GM23338 (cell line): ENCODE measurements at regions not wholly inside any gene's neighbourhood (a gene's known extent, or its start where the extent isn't known, plus 50 kb on each side); places are given as distances from the start of the nearest gene placed in this dataset.

Experiments used
- CREB1 ChIP-seq: fragments of 250-450 bp; sonication (Bioruptor Pico); IDR thresholded peaks from 2 replicates; pipeline ENCODE4 v1.5.0; 2020; ENCODE audit warnings: low read depth, mild to moderate bottlenecking, moderate library complexity
- EZH2 ChIP-seq: fragments of 200-600 bp; sonication (generic); IDR thresholded peaks from one replicate; pipeline ENCODE4 v1.8.0; 2017; ENCODE audit warnings: antibody characterized with exemption, mild to moderate bottlenecking, low read depth; ENCODE audit not compliant: unreplicated experiment
- EZH2phosphoT487 ChIP-seq: fragments of 200-600 bp; sonication (generic); IDR thresholded peaks from one replicate; pipeline ENCODE4 v1.8.1; 2018; ENCODE audit warnings: antibody characterized with exemption; ENCODE audit not compliant: unreplicated experiment
- NANOG ChIP-seq: IDR thresholded peaks from 2 replicates; pipeline ENCODE4 v1.6.1; 2016; ENCODE audit warnings: antibody characterized with exemption, borderline replicate concordance
- STAT1 ChIP-seq: IDR thresholded peaks from one replicate; pipeline ENCODE4 v1.6.1; 2016; ENCODE audit warnings: antibody characterized with exemption; ENCODE audit not compliant: unreplicated experiment
- ZNF331 ChIP-seq: fragments of 250-450 bp; sonication (Bioruptor Pico); IDR thresholded peaks from 2 replicates; pipeline ENCODE4 v1.5.0; 2020; ENCODE audit warnings: low read depth, mild to moderate bottlenecking, moderate library complexity
- TF ChIP-seq, protein P1 (sequence below): fragments of 250-450 bp; sonication (Bioruptor Pico); IDR thresholded peaks from 2 replicates; pipeline ENCODE4 v1.5.0; 2020; ENCODE audit warnings: mild to moderate bottlenecking, moderate library complexity
- TF ChIP-seq, protein P2 (sequence below): IDR thresholded peaks from 2 replicates; pipeline ENCODE4 v1.6.1; 2016; ENCODE audit warnings: antibody characterized with exemption
- TF ChIP-seq, protein P3 (sequence below), 2 experiments: fragments of 200-600 bp in 1 of 2; sonication (generic) in 1 of 2; conservative IDR thresholded peaks; 2 replicates each; pipeline versions ENCODE4 v1.5.1 to v1.6.1; 2016 to 2017; ENCODE audit warnings: antibody characterized with exemption in 2 of 2, low read depth in 2 of 2, mild to moderate bottlenecking in 2 of 2, moderate library complexity in 1 of 2

DNA sequence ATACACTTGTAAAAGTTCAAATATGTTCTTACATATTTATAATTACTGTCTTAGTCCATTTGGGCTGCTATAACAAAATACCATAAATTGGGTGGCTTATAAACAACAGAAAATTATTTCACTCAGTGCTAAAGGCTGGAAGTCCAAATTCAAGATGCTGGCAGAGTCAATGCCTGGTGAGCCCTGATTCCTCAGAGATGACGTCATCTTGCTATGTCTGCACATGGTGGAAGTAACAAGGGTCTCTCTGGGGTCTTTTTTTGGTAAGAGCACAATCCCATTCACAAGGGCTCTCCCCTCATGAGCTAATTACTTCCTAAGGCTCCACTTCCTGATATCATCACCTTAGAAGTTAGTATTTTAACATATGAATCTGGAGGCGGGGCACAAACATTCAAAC, 108.0 kb upstream of the DUSP10 start (continued):
- TF ChIP-seq, protein P1, sequence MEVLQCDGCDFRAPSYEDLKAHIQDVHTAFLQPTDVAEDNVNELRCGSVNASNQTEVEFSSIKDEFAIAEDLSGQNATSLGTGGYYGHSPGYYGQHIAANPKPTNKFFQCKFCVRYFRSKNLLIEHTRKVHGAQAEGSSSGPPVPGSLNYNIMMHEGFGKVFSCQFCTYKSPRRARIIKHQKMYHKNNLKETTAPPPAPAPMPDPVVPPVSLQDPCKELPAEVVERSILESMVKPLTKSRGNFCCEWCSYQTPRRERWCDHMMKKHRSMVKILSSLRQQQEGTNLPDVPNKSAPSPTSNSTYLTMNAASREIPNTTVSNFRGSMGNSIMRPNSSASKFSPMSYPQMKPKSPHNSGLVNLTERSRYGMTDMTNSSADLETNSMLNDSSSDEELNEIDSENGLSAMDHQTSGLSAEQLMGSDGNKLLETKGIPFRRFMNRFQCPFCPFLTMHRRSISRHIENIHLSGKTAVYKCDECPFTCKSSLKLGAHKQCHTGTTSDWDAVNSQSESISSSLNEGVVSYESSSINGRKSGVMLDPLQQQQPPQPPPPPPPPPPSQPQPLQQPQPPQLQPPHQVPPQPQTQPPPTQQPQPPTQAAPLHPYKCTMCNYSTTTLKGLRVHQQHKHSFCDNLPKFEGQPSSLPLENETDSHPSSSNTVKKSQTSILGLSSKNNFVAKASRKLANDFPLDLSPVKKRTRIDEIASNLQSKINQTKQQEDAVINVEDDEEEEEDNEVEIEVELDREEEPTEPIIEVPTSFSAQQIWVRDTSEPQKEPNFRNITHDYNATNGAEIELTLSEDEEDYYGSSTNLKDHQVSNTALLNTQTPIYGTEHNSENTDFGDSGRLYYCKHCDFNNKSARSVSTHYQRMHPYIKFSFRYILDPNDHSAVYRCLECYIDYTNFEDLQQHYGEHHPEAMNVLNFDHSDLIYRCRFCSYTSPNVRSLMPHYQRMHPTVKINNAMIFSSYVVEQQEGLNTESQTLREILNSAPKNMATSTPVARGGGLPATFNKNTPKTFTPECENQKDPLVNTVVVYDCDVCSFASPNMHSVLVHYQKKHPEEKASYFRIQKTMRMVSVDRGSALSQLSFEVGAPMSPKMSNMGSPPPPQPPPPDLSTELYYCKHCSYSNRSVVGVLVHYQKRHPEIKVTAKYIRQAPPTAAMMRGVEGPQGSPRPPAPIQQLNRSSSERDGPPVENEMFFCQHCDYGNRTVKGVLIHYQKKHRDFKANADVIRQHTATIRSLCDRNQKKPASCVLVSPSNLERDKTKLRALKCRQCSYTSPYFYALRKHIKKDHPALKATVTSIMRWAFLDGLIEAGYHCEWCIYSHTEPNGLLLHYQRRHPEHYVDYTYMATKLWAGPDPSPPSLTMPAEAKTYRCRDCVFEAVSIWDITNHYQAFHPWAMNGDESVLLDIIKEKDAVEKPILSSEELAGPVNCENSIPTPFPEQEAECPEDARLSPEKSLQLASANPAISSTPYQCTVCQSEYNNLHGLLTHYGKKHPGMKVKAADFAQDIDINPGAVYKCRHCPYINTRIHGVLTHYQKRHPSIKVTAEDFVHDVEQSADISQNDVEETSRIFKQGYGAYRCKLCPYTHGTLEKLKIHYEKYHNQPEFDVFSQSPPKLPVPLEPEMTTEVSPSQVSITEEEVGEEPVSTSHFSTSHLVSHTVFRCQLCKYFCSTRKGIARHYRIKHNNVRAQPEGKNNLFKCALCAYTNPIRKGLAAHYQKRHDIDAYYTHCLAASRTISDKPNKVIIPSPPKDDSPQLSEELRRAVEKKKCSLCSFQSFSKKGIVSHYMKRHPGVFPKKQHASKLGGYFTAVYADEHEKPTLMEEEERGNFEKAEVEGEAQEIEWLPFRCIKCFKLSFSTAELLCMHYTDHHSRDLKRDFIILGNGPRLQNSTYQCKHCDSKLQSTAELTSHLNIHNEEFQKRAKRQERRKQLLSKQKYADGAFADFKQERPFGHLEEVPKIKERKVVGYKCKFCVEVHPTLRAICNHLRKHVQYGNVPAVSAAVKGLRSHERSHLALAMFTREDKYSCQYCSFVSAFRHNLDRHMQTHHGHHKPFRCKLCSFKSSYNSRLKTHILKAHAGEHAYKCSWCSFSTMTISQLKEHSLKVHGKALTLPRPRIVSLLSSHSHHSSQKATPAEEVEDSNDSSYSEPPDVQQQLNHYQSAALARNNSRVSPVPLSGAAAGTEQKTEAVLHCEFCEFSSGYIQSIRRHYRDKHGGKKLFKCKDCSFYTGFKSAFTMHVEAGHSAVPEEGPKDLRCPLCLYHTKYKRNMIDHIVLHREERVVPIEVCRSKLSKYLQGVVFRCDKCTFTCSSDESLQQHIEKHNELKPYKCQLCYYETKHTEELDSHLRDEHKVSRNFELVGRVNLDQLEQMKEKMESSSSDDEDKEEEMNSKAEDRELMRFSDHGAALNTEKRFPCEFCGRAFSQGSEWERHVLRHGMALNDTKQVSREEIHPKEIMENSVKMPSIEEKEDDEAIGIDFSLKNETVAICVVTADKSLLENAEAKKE (CRISPR knock-in tag), result no peak
- TF ChIP-seq EZH2 (no peak), ZNF331 (CRISPR knock-in tag) (no peak), NANOG (no peak), EZH2phosphoT487 (no peak), STAT1 (no peak), CREB1 (CRISPR knock-in tag) (no peak)
- TF ChIP-seq, protein P2, sequence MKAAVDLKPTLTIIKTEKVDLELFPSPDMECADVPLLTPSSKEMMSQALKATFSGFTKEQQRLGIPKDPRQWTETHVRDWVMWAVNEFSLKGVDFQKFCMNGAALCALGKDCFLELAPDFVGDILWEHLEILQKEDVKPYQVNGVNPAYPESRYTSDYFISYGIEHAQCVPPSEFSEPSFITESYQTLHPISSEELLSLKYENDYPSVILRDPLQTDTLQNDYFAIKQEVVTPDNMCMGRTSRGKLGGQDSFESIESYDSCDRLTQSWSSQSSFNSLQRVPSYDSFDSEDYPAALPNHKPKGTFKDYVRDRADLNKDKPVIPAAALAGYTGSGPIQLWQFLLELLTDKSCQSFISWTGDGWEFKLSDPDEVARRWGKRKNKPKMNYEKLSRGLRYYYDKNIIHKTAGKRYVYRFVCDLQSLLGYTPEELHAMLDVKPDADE, result no peak
- TF ChIP-seq, protein P3, sequence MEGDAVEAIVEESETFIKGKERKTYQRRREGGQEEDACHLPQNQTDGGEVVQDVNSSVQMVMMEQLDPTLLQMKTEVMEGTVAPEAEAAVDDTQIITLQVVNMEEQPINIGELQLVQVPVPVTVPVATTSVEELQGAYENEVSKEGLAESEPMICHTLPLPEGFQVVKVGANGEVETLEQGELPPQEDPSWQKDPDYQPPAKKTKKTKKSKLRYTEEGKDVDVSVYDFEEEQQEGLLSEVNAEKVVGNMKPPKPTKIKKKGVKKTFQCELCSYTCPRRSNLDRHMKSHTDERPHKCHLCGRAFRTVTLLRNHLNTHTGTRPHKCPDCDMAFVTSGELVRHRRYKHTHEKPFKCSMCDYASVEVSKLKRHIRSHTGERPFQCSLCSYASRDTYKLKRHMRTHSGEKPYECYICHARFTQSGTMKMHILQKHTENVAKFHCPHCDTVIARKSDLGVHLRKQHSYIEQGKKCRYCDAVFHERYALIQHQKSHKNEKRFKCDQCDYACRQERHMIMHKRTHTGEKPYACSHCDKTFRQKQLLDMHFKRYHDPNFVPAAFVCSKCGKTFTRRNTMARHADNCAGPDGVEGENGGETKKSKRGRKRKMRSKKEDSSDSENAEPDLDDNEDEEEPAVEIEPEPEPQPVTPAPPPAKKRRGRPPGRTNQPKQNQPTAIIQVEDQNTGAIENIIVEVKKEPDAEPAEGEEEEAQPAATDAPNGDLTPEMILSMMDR (conservative IDR thresholded peaks at IDR 0.05; ENCODE audit: low read depth in 2 of 2), result no peak
